Mesenchymal stem cell (in vitro differentiated cells and primary cell): ENCODE measurements at regions not wholly inside any gene's neighbourhood (a gene's known extent, or its start where the extent isn't known, plus 50 kb on each side); places are given as distances from the start of the nearest gene placed in this dataset.

Experiments
- DNase-seq: peaks from one replicate; pipeline ENCODE4 v3.0.0-alpha.2; 2013
- H2AFZ ChIP-seq: one replicate; pipeline ENCODE4 v1.6.1; 2013; ENCODE audit warnings: low read depth, mild to moderate bottlenecking, control low read depth, inconsistent platforms, low read length, moderate library complexity
- H2AK5ac ChIP-seq: 2 replicates; pipeline ENCODE4 v1.6.1; 2013; ENCODE audit warnings: low read length, moderate library complexity, mild to moderate bottlenecking, inconsistent platforms; ENCODE audit not compliant: severe bottlenecking
- H2BK120ac ChIP-seq: one replicate; pipeline ENCODE4 v1.6.1; 2013; ENCODE audit warnings: low read depth, mild to moderate bottlenecking, inconsistent platforms, low read length, moderate library complexity
- H2BK12ac ChIP-seq, 2 experiments: one replicate each; pipeline ENCODE4 v1.6.1; 2013; ENCODE audit warnings: inconsistent platforms in 2 of 2, low read length in 2 of 2, mild to moderate bottlenecking in 2 of 2, moderate library complexity in 2 of 2, control low read depth in 1 of 2
- H2BK15ac ChIP-seq: one replicate; pipeline ENCODE4 v1.6.1; 2013; ENCODE audit warnings: mild to moderate bottlenecking, low read depth, inconsistent platforms; ENCODE audit not compliant: poor library complexity, severe bottlenecking
- H2BK5ac ChIP-seq: 2 replicates; pipeline ENCODE4 v1.6.1; 2013; ENCODE audit warnings: low read depth, mild to moderate bottlenecking, low read length, control low read depth, inconsistent platforms; ENCODE audit not compliant: poor library complexity, severe bottlenecking
- H3K14ac ChIP-seq, 2 experiments: one replicate each; pipeline ENCODE4 v1.6.1; 2013; ENCODE audit warnings: inconsistent platforms in 2 of 2, low read length in 2 of 2, control low read depth in 1 of 2, mild to moderate bottlenecking in 1 of 2, moderate library complexity in 1 of 2
- H3K18ac ChIP-seq, 2 experiments: one replicate each; pipeline ENCODE4 v1.6.1; 2013; ENCODE audit warnings: inconsistent platforms in 2 of 2, low read length in 2 of 2, control low read depth in 1 of 2, low read depth in 1 of 2, mild to moderate bottlenecking in 1 of 2
- H3K23ac ChIP-seq, 2 experiments: one replicate each; pipeline ENCODE4 v1.6.1; 2013; ENCODE audit warnings: inconsistent platforms in 2 of 2, low read length in 2 of 2, mild to moderate bottlenecking in 2 of 2, moderate library complexity in 2 of 2, control low read depth in 1 of 2
- H3K27ac ChIP-seq: 2 replicates; pipeline ENCODE4 v1.5.1; 2013; ENCODE audit warnings: mild to moderate bottlenecking, moderate library complexity, low read length, control low read depth, inconsistent platforms; ENCODE audit not compliant: poor library complexity, severe bottlenecking
- H3K27me3 ChIP-seq, 2 experiments: 2 replicates each; pipeline versions ENCODE4 v1.6.1 to v1.7.0; 2013; ENCODE audit warnings: low read length in 2 of 2, mild to moderate bottlenecking in 2 of 2, moderate library complexity in 2 of 2, control low read depth in 1 of 2, inconsistent platforms in 1 of 2; ENCODE audit not compliant: control insufficient read depth in 1 of 2, insufficient read depth in 1 of 2
- H3K36me3 ChIP-seq, 2 experiments: 2 replicates each; pipeline versions ENCODE4 v1.6.1 to v1.7.0; 2013; ENCODE audit warnings: low read length in 2 of 2, control low read depth in 1 of 2, inconsistent platforms in 1 of 2, low read depth in 1 of 2, mild to moderate bottlenecking in 1 of 2; ENCODE audit not compliant: insufficient read depth in 2 of 2, control insufficient read depth in 1 of 2
- H3K4ac ChIP-seq, 2 experiments: one replicate each; pipeline ENCODE4 v1.6.1; 2013; ENCODE audit warnings: inconsistent platforms in 2 of 2, low read length in 2 of 2, mild to moderate bottlenecking in 2 of 2, moderate library complexity in 2 of 2, control low read depth in 1 of 2, low read depth in 1 of 2
- H3K4me1 ChIP-seq: 2 replicates; pipeline ENCODE4 v1.6.1; 2013; ENCODE audit warnings: low read depth, low read length, control low read depth; ENCODE audit not compliant: control insufficient read depth, insufficient read depth
- H3K4me2 ChIP-seq: 2 replicates; pipeline ENCODE4 v1.6.1; 2013; ENCODE audit warnings: low read length, mild to moderate bottlenecking, inconsistent platforms; ENCODE audit not compliant: poor library complexity, severe bottlenecking
- H3K4me3 ChIP-seq, 2 experiments: 2 replicates each; pipeline versions ENCODE4 v1.5.1 to v1.7.0; 2013; ENCODE audit warnings: low read length in 2 of 2, mild to moderate bottlenecking in 2 of 2, control low read depth in 1 of 2, low read depth in 1 of 2; ENCODE audit not compliant: insufficient read depth in 1 of 2
- H3K79me1 ChIP-seq: replicated peaks from 2 replicates; pipeline ENCODE4 v1.6.1; 2013; ENCODE audit warnings: mild to moderate bottlenecking, control low read depth, low read length, inconsistent platforms; ENCODE audit not compliant: poor library complexity, severe bottlenecking
- H3K9ac ChIP-seq: 2 replicates; pipeline ENCODE4 v1.7.0; 2013; ENCODE audit warnings: mild to moderate bottlenecking, low read length, moderate library complexity
- H3K9me3 ChIP-seq: 2 replicates; pipeline ENCODE4 v1.7.0; 2013; ENCODE audit warnings: mild to moderate bottlenecking, low read length; ENCODE audit not compliant: control insufficient read depth
- H4K8ac ChIP-seq: one replicate; pipeline ENCODE4 v1.6.1; 2013; ENCODE audit warnings: inconsistent platforms, mild to moderate bottlenecking, low read length, moderate library complexity
- H4K91ac ChIP-seq: one replicate; pipeline ENCODE4 v1.6.1; 2013; ENCODE audit warnings: mild to moderate bottlenecking, low read length, inconsistent platforms
- whole genome bisulfite sequencing: methylation state at CpG from one replicate; pipeline ENCODE4 v1.1.7; 2013; ENCODE audit warnings: mixed read lengths; 5-methylcytosine and 5-hydroxymethylcytosine counted together

- Histone ChIP-seq H3K36me3 (no peaks in the 10 kb centered on the region), H3K27ac (no peak overlapping the region), H2BK120ac (no peak overlapping the region), H4K8ac (no peak overlapping the region), H2BK5ac (no peak overlapping the region), H2AFZ (no peak overlapping the region), H3K4me3 (no peak overlapping the region), H3K9me3 (peaks cover 3% of the 10 kb centered on the region), H2BK15ac (no peak overlapping the region), H4K91ac (no peak overlapping the region), H3K23ac (no peak overlapping the region), H2AK5ac (no peak overlapping the region), H3K14ac (no peak overlapping the region), H3K9ac (no peak overlapping the region), H3K4me2 (no peak overlapping the region), H3K4me1 (no peaks in the 10 kb centered on the region), H3K4ac (no peak overlapping the region), H3K79me1 (no peaks in the 10 kb centered on the region), H3K18ac (no peak overlapping the region), H2BK12ac (no peak overlapping the region), H3K27me3 (no peaks in the 10 kb centered on the region)
- WGBS, result 88% methylated on average over 9 of the region's 9 CpGs
- no peak for DNase-seq
Observed at GRCh38 chr1:95503278-95504030, 269.4 kb downstream of the RWDD3 start.

GRCh38 chr1:95504321-95504720, 270.3 kb downstream of the RWDD3 start:
- Histone ChIP-seq H4K91ac (no peak overlapping the region), H3K36me3 (no peaks in the 10 kb centered on the region), H2BK12ac (no peak overlapping the region), H2BK120ac (no peak overlapping the region), H2BK15ac (no peak overlapping the region), H3K9me3 (peaks cover 4% of the 10 kb centered on the region), H3K14ac (no peak overlapping the region), H3K18ac (no peak overlapping the region), H3K27me3 (no peaks in the 10 kb centered on the region), H3K79me1 (no peaks in the 10 kb centered on the region), H3K4me2 (no peak overlapping the region), H2AK5ac (no peak overlapping the region), H3K9ac (no peak overlapping the region), H2BK5ac (no peak overlapping the region), H3K27ac (no peak overlapping the region), H3K4me1 (no peaks in the 10 kb centered on the region), H2AFZ (no peak overlapping the region), H4K8ac (no peak overlapping the region), H3K23ac (no peak overlapping the region), H3K4ac (no peak overlapping the region), H3K4me3 (no peak overlapping the region)
- DNase-seq, result no peak
- WGBS, result 80% methylated on average over 4 of the region's 4 CpGs

- Histone ChIP-seq H4K8ac (no peak overlapping the region), H2BK12ac (no peak overlapping the region), H3K4me1 (no peaks in the 10 kb centered on the region), H2BK15ac (no peak overlapping the region), H3K14ac (no peak overlapping the region), H2AK5ac (no peak overlapping the region), H3K27ac (no peak overlapping the region), H3K79me1 (no peaks in the 10 kb centered on the region), H3K18ac (no peak overlapping the region), H3K4ac (no peak overlapping the region), H3K4me3 (no peak overlapping the region), H3K4me2 (no peak overlapping the region), H2AFZ (no peak overlapping the region), H3K27me3 (no peaks in the 10 kb centered on the region), H3K36me3 (no peaks in the 10 kb centered on the region), H2BK120ac (no peak overlapping the region), H4K91ac (no peak overlapping the region), H3K23ac (no peak overlapping the region), H3K9ac (no peak overlapping the region), H3K9me3 (peaks cover 4% of the 10 kb centered on the region), H2BK5ac (no peak overlapping the region)
- no peak for DNase-seq
- WGBS, result 95% methylated on average over 4 of the region's 4 CpGs
Observed at GRCh38 chr1:95506736-95507414, 272.9 kb downstream of the RWDD3 start.

- no peak overlapping the region for H3K4me3 ChIP-seq
- H3K4ac ChIP-seq, result no peak overlapping the region
- 67% methylated on average over 8 of the region's 8 CpGs for WGBS
- no peaks in the 10 kb centered on the region for H3K36me3 ChIP-seq
- no peak overlapping the region for H3K27ac ChIP-seq
- no peak overlapping the region for H4K8ac ChIP-seq
- no peak overlapping the region for H2AK5ac ChIP-seq
- no peak overlapping the region for H2BK12ac ChIP-seq
- no peak overlapping the region for H2BK15ac ChIP-seq
- no peak overlapping the region for H2BK5ac ChIP-seq
- DNase-seq, result no peak
- no peak overlapping the region for H3K18ac ChIP-seq
- no peaks in the 10 kb centered on the region for H3K4me1 ChIP-seq
- no peak overlapping the region for H3K14ac ChIP-seq
- H3K9me3 ChIP-seq, result peaks cover 6% of the 10 kb centered on the region
- H4K91ac ChIP-seq, result no peak overlapping the region
- H2BK120ac ChIP-seq, result no peak overlapping the region
- no peak overlapping the region for H3K9ac ChIP-seq
- H3K27me3 ChIP-seq, result no peaks in the 10 kb centered on the region
- no peak overlapping the region for H3K23ac ChIP-seq
- H2AFZ ChIP-seq, result no peak overlapping the region
- H3K4me2 ChIP-seq, result no peak overlapping the region
- H3K79me1 ChIP-seq, result no peaks in the 10 kb centered on the region
Observed at GRCh38 chr1:95509989-95510388, 276.0 kb downstream of the RWDD3 start.
